ENCODE measurements at regions not wholly inside any gene's neighbourhood (a gene's known extent, or its start where the extent isn't known, plus 50 kb on each side); places are given as distances from the start of the nearest gene placed in this dataset.

DNA sequence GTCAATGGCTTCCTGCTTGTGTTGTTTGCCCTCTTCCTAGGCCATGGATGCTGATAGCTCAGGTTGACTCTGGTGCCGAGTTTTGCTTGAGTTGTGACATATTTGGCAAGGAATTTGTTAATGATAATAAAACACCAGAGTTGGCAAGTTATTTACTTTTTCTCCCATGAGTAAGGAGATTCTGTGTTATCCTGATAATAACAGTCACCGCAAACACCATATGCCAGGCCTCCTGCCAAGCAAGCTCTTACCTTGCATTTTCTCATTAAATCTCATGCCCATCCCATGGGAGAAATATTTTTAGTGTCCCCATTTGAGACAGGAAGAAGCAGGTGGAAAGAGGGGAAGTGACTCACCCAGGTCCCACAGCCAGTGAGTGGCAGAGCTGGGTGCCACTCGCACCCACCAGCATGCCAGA, 67.4 kb upstream of the CLCN4 start:
- DNase-seq (ENCODE audit: low read depth), result no peak
- Histone ChIP-seq H3K36me3 (ENCODE audit: control insufficient read depth, insufficient read depth, low read length) (peaks cover 6% of the 10 kb centered on the region), H3K27me3 (ENCODE audit: control insufficient read depth, insufficient read depth, low read length) (no peaks in the 10 kb centered on the region), H3K4me3 (ENCODE audit: low read depth, low read length) (no peak overlapping the region)
- TF ChIP-seq, protein P1, sequence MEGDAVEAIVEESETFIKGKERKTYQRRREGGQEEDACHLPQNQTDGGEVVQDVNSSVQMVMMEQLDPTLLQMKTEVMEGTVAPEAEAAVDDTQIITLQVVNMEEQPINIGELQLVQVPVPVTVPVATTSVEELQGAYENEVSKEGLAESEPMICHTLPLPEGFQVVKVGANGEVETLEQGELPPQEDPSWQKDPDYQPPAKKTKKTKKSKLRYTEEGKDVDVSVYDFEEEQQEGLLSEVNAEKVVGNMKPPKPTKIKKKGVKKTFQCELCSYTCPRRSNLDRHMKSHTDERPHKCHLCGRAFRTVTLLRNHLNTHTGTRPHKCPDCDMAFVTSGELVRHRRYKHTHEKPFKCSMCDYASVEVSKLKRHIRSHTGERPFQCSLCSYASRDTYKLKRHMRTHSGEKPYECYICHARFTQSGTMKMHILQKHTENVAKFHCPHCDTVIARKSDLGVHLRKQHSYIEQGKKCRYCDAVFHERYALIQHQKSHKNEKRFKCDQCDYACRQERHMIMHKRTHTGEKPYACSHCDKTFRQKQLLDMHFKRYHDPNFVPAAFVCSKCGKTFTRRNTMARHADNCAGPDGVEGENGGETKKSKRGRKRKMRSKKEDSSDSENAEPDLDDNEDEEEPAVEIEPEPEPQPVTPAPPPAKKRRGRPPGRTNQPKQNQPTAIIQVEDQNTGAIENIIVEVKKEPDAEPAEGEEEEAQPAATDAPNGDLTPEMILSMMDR (IDR thresholded peaks at IDR 0.05; ENCODE audit: insufficient read depth, low read depth, low read length), result no peak
- ChIA-PET CTCF (no interaction called here), POLR2A (no interaction called here)

DNA sequence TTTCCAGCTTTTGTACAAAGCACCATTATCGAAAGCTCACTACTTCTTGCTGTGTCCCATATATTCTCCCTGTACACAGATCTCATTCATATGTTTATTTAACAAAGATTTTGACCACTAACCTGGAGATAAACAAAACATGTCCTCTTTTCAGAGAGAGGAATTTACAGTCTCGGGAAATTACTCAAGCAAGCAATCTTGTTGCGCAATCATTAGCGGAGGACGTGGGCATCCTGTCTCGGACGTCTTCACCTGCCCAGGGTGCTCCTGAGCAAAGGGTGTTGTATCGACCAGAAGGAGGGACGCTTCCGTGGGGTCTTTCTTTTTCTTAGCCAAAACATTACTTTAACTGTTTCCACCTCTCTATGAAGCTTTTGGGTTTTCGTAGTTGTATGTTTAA, 66.5 kb upstream of the CLCN4 start:
- H3K36me3 ChIP-seq (ENCODE audit: control insufficient read depth, insufficient read depth, low read length), result peaks cover 8% of the 10 kb centered on the region
- no peak for DNase-seq (ENCODE audit: low read depth)
- TF ChIP-seq, protein P1 (IDR thresholded peaks at IDR 0.05; ENCODE audit: insufficient read depth, low read depth, low read length), result no peak
- ChIA-PET POLR2A (no interaction called here), CTCF (no interaction called here)
- H3K27me3 ChIP-seq (ENCODE audit: control insufficient read depth, insufficient read depth, low read length), result no peaks in the 10 kb centered on the region
- no peak overlapping the region for H3K4me3 ChIP-seq (ENCODE audit: low read depth, low read length)

DNA sequence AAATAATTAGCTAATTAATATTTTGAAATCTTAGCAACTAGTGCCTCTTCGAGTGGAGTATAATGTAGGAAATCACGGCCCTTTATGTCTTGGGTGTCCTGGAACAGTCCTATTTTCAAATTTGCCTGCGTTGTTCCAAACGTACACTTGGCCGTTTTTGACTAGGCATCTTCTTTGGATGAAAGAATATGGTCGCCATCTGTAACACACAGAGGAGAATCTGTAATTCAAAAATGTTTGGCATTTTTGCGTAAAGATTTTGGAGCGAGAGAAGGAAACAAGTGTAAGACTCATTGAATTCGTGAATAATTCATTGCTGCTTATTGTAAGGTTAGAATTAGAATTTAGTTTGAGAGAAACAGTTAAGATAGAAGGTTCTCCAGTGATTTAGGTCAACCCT, 61.5 kb upstream of the CLCN4 start:
- POLR2A ChIA-PET, result no interaction called here
- CTCF ChIA-PET, result interaction anchor here (1.2 kb wide), 1 partner anchor 16 kb away, joined by 3 read pairs; no protein-coding TSS in a partner anchor
- no peak overlapping the region for H3K4me3 ChIP-seq (ENCODE audit: low read depth, low read length)
- peaks cover 9% of the 10 kb centered on the region for H3K36me3 ChIP-seq (ENCODE audit: control insufficient read depth, insufficient read depth, low read length)
- TF ChIP-seq, protein P1 (IDR thresholded peaks at IDR 0.05; ENCODE audit: insufficient read depth, low read depth, low read length), result no peak
- no peaks in the 10 kb centered on the region for H3K27me3 ChIP-seq (ENCODE audit: control insufficient read depth, insufficient read depth, low read length)
- no peak for DNase-seq (ENCODE audit: low read depth)

DNA sequence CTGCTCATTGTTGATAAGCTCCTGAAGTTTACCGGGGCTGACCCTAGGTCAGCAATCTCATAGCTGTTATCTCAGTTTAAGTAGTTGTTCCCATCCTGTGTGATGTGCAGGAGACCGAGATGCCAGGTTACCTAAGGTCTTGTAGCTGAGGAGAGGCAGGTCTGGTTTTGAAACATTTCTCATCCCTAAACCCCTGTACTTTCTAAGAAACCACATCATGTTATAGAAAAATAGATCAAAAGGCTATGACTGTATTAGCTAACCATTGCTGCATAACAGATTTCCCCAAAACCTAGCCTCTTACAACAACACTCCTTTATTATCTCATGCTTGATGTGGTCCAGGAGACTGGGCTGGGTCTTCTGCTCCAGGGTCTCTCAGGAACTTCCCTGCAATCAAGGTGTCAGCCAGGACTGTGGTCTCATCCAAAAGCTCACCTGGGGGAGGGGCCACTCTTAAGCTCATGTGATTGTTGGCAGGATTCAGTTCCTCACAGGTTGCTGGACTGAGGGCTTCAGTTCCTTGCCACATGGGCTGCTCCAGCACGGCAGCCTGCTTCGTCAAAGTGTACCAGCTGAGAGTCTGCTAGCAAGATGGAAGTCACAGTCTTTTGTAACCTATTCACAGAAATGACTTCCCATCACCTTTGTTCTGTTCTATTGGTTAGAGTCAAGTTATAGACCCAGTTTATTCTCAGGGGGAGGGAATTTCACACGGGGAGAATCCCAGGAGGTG, 60.9 kb upstream of the CLCN4 start:
- POLR2A ChIA-PET, result no interaction called here
- Histone ChIP-seq H3K4me3 (ENCODE audit: low read depth, low read length) (no peak overlapping the region), H3K36me3 (ENCODE audit: control insufficient read depth, insufficient read depth, low read length) (peaks cover 11% of the 10 kb centered on the region), H3K27me3 (ENCODE audit: control insufficient read depth, insufficient read depth, low read length) (no peaks in the 10 kb centered on the region)
- TF ChIP-seq, protein P1 (IDR thresholded peaks at IDR 0.05; ENCODE audit: insufficient read depth, low read depth, low read length), result no peak
- DNase-seq (ENCODE audit: low read depth), result no peak
- CTCF ChIA-PET, result interaction anchor here (1.2 to 1.4 kb wide), 2 partner anchors 16 to 23 kb away, joined by 3 read pairs; no protein-coding TSS in a partner anchor

DNA sequence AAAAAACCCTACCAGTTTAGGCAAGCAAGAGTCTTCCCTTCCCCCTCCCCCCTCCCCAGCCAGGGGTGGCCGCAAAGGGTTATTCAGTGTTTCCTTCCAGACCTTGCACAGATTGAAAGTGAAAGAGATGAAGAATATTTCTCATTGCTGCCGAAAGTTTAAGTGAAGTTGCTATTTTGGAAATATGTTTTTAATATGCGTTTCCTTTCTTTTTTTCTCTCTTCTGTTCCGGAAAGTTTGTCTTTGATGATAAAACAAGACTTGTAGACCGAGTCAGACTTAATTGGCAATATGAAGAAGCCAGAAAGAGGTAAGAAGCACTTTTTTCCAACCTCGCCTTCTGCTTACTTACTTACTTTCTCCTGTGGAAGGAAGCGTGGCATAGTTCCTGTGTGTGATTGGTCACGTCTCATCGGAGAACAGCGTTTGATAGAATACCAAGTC, 58.5 kb upstream of the CLCN4 start:
- no peaks in the 10 kb centered on the region for H3K27me3 ChIP-seq (ENCODE audit: control insufficient read depth, insufficient read depth, low read length)
- peaks cover 10% of the 10 kb centered on the region for H3K36me3 ChIP-seq (ENCODE audit: control insufficient read depth, insufficient read depth, low read length)
- no peak overlapping the region for H3K4me3 ChIP-seq (ENCODE audit: low read depth, low read length)
- ChIA-PET POLR2A (no interaction called here), CTCF (interaction anchor here (1.3 kb wide), 2 partner anchors 16 to 23 kb away, joined by 3 to 4 read pairs; no protein-coding TSS in a partner anchor)
- no peak for DNase-seq (ENCODE audit: low read depth)
- TF ChIP-seq, protein P1 (IDR thresholded peaks at IDR 0.05; ENCODE audit: insufficient read depth, low read depth, low read length), result no peak

All from BJ (cell line).